OCI-LY1 (cell line): ENCODE measurements at regions not wholly inside any gene's neighbourhood (a gene's known extent, or its start where the extent isn't known, plus 50 kb on each side); places are given as distances from the start of the nearest gene placed in this dataset.

Source experiments
- H2AFZ ChIP-seq: fragments of 200-600 bp; sonication (generic), shearing (Covaris generic); 2 replicates; pipeline ENCODE4 v1.6.0; 2014; ENCODE audit warnings: antibody characterized with exemption, mild to moderate bottlenecking, low read length
- H3F3A ChIP-seq: fragments of 200-600 bp; sonication (generic), shearing (Covaris generic); 2 replicates; pipeline ENCODE4 v1.6.0; 2014; ENCODE audit warnings: mild to moderate bottlenecking, antibody characterized with exemption, low read length, moderate library complexity; ENCODE audit not compliant: insufficient read depth
- H3K27ac ChIP-seq: fragments of 200-600 bp; sonication (generic); 2 replicates; pipeline ENCODE4 v1.5.1; 2014; ENCODE audit warnings: low read length, mixed run types, mild to moderate bottlenecking, low read depth; ENCODE audit not compliant: poor library complexity, severe bottlenecking
- H3K27me3 ChIP-seq: fragments of 200-600 bp; sonication (generic); 2 replicates; pipeline ENCODE4 v1.6.0; 2014; ENCODE audit warnings: antibody characterized with exemption, mild to moderate bottlenecking, low read length, moderate library complexity; ENCODE audit not compliant: insufficient read depth
- H3K36me3 ChIP-seq: fragments of 200-600 bp; sonication (generic); 2 replicates; pipeline ENCODE4 v1.6.1; 2014; ENCODE audit warnings: mild to moderate bottlenecking, antibody characterized with exemption, low read length, moderate library complexity, mixed read lengths; ENCODE audit not compliant: insufficient read depth
- H3K4me1 ChIP-seq: fragments of 200-600 bp; sonication (generic); 2 replicates; pipeline ENCODE4 v1.5.1; 2014; ENCODE audit warnings: mild to moderate bottlenecking, low read length, moderate library complexity; ENCODE audit not compliant: insufficient read depth, severe bottlenecking
- H3K4me2 ChIP-seq: fragments of 200-600 bp; sonication (generic), shearing (Covaris generic); 2 replicates; pipeline ENCODE4 v1.6.1; 2014; ENCODE audit warnings: low read length
- H3K4me3 ChIP-seq: fragments of 200-600 bp; sonication (generic); 2 replicates; pipeline ENCODE4 v1.5.1; 2014; ENCODE audit warnings: low read length, low read depth, mild to moderate bottlenecking, mixed read lengths; ENCODE audit not compliant: poor library complexity, severe bottlenecking
- H3K79me2 ChIP-seq: fragments of 200-600 bp; shearing (Covaris generic); 2 replicates; pipeline ENCODE4 v1.6.1; 2016; ENCODE audit warnings: mixed run types, low read length, mixed read lengths; ENCODE audit not compliant: insufficient read depth
- H3K9ac ChIP-seq: fragments of 200-600 bp; sonication (generic), shearing (Covaris generic); 2 replicates; pipeline ENCODE4 v1.6.1; 2014; ENCODE audit warnings: mild to moderate bottlenecking, low read length, mixed read lengths
- H3K9me2 ChIP-seq: fragments of 200-600 bp; sonication (generic), shearing (Covaris generic); 2 replicates; pipeline ENCODE4 v1.6.1; 2014; ENCODE audit warnings: low read depth, mild to moderate bottlenecking, low read length, mixed read lengths
- H3K9me3 ChIP-seq: fragments of 200-600 bp; shearing (Covaris generic); 2 replicates; pipeline ENCODE4 v1.6.1; 2014; ENCODE audit warnings: low read length, mixed read lengths
- H4K20me1 ChIP-seq: fragments of 200-600 bp; sonication (generic), shearing (Covaris generic); 2 replicates; pipeline ENCODE4 v1.6.0; 2016; ENCODE audit warnings: mild to moderate bottlenecking, low read length; ENCODE audit not compliant: insufficient read depth
- CTCF ChIP-seq: fragments of 200-600 bp; sonication (generic), shearing (Covaris generic); IDR thresholded peaks from 2 replicates; pipeline ENCODE4 v1.5.1; 2017; ENCODE audit warnings: mild to moderate bottlenecking, antibody characterized with exemption, low read length, moderate library complexity, mixed read lengths
- EZH2 ChIP-seq: fragments of 200-600 bp; sonication (generic), shearing (Covaris generic); IDR thresholded peaks from 2 replicates; pipeline ENCODE4 v1.8.0; 2017; ENCODE audit warnings: borderline replicate concordance, mixed run types, mild to moderate bottlenecking, antibody characterized with exemption, low read length, moderate library complexity, mixed read lengths

GRCh38 chr7:86928308-86928707, 131.1 kb downstream of the ELAPOR2 start:
- Histone ChIP-seq H3F3A (no peaks in the 10 kb centered on the region), H3K4me3 (no peak overlapping the region), H3K36me3 (0 out of 2 replicates have a peak, but pooled peaks cover 7% of the 10 kb centered on the region), H3K79me2 (no peaks in the 10 kb centered on the region), H3K9me3 (no peaks in the 10 kb centered on the region), H3K9ac (no peak overlapping the region), H4K20me1 (no peaks in the 10 kb centered on the region), H3K9me2 (no peaks in the 10 kb centered on the region), H3K27ac (no peak overlapping the region), H2AFZ (no peak overlapping the region), H3K4me1 (peaks cover 11% of the 10 kb centered on the region), H3K27me3 (no peaks in the 10 kb centered on the region), H3K4me2 (no peak overlapping the region)
- TF ChIP-seq CTCF: no peak
- no peak for TF ChIP-seq EZH2

GRCh38 chr7:86926732-86927131, 132.7 kb downstream of the ELAPOR2 start:
- H3K36me3 ChIP-seq: 0 out of 2 replicates have a peak, but pooled peaks cover 7% of the 10 kb centered on the region
- H3K9me2 ChIP-seq: no peaks in the 10 kb centered on the region
- TF ChIP-seq EZH2: no peak
- TF ChIP-seq CTCF: peak; percentile 93
- H3K79me2 ChIP-seq: no peaks in the 10 kb centered on the region
- no peak overlapping the region for H3K4me3 ChIP-seq
- H3K4me1 ChIP-seq: peaks cover 11% of the 10 kb centered on the region
- H3K9ac ChIP-seq: no peak overlapping the region
- H2AFZ ChIP-seq: no peak overlapping the region
- no peak overlapping the region for H3K27ac ChIP-seq
- no peaks in the 10 kb centered on the region for H3F3A ChIP-seq
- H4K20me1 ChIP-seq: no peaks in the 10 kb centered on the region
- H3K9me3 ChIP-seq: no peaks in the 10 kb centered on the region
- no peaks in the 10 kb centered on the region for H3K27me3 ChIP-seq
- no peak overlapping the region for H3K4me2 ChIP-seq

- H3K27ac ChIP-seq: no peak overlapping the region
- no peak overlapping the region for H3K4me2 ChIP-seq
- no peak overlapping the region for H3K4me3 ChIP-seq
- H3K9ac ChIP-seq: no peak overlapping the region
- H3K4me1 ChIP-seq: peaks cover 11% of the 10 kb centered on the region
- H3K9me2 ChIP-seq: no peaks in the 10 kb centered on the region
- H3F3A ChIP-seq: no peaks in the 10 kb centered on the region
- H4K20me1 ChIP-seq: no peaks in the 10 kb centered on the region
- no peak overlapping the region for H2AFZ ChIP-seq
- no peaks in the 10 kb centered on the region for H3K79me2 ChIP-seq
- H3K27me3 ChIP-seq: no peaks in the 10 kb centered on the region
- no peak for TF ChIP-seq EZH2
- no peak for TF ChIP-seq CTCF
- H3K36me3 ChIP-seq: 0 out of 2 replicates have a peak, but pooled peaks cover 7% of the 10 kb centered on the region
- H3K9me3 ChIP-seq: no peaks in the 10 kb centered on the region
Observed at GRCh38 chr7:86925221-86925620, 134.2 kb downstream of the ELAPOR2 start.
